GM19372 (cell line): ENCODE measurements at regions not wholly inside any gene's neighbourhood (a gene's known extent, or its start where the extent isn't known, plus 50 kb on each side); places are given as distances from the start of the nearest gene placed in this dataset.
"Not testable (repeated sequence)": the region's sequence is repeated elsewhere in the genome, so short reads cannot be mapped to it uniquely, and the experiment has no call there.

Experiments used
- ATAC-seq: cut with Tn5 transposase; IDR thresholded peaks from one replicate; pipeline ENCODE4 v1.9.1; 2021; ENCODE audit warnings: mild to moderate bottlenecking, low read depth, moderate library complexity; ENCODE audit not compliant: unreplicated experiment

DNA sequence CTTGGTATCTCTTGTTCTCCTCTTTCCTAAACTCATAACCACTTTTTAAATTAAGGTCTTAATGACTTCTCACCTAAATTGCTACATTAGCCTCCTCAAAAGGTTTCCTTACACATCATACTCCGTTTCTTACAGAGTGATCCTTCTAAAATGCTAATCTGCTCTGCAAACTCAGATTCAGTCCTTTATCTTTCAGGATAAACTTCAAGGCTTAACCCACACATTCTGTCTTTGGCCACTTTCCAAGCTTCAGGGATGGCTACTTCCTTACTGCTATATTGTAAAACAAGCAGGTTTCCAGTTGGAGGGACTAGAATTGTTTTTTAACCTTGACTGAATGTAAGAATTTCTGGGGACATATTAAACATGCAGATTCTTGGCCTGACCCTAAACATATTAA is 105.5 kb upstream of the CHD1 start:
- ATAC-seq, result no peak

DNA sequence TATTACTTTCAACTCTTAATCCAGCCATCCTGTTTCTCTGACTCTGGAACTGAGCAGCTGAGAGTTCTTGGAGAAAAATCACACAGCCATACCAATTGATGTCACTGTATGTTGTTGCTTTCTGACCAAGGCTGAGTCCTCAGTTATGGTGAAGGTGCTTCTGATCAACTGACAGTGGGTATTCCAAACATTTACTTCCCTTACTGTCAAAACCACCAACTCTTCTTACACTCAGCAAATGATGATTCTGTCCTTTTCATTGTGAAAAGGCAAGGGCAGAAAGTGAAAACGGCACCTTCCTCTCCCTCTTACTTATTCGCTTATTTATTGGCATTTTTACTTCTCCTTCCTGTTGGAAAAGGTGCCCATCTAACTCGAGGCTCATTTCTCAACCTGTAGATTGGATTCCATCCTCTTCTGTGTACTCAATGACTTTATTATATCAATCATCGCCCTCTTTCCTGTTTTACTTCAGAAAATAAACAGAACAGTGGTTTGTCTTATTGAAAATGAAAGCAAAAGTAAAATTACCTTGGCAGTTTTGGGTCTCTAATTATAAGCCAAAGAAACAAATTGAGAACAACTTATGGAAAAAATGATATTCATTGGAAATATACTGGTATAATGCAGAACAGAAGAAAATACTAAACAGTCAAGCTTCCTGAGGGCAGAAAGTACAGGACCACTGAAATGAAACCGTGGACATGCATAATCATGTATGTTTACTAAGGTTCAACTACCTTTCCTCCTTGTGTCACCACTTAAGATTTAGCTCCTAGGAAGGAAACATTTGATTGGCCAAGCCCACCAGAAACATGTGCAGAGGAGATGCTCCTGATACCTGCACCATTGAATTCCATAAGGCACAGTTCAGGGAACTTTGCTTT is 104.5 kb upstream of the CHD1 start:
- ATAC-seq, result peak; percentile 24

DNA sequence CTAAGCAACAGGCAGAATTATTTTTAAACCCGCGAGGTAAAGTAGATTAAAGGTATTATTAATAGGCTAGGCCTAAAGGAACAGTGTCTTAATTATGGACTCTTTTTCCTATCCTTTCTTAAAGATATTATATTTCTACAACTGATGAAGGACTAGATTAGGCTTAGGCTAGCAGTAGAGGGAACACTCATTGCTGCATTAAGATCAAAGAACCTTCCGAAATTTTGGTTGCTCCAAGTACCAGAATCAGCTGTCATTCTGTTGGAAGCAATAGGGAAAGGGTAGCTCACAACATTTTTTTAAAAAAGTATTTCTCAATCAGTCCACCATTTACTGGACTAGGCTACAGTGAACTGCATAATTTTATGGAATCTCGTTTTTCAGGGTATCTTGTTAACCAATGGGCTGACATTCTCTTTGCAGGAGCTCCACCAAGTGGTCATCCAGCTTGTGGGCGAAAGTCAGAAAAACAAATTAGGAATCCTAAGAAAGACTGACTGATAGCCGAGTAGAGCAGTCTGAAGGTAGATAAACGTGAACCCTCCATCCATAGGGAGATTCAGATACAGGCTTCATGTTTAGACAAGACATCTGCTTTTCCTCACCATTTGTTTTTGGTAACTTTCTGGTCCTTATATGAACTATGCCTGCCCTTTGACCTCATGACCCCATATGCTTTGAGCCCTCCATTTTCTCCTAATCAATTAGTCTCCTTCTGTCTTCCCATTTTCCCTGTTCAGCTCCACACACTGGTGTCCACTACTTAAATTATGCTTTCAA is 103.6 kb upstream of the CHD1 start:
- peak; percentile 44 for ATAC-seq

DNA sequence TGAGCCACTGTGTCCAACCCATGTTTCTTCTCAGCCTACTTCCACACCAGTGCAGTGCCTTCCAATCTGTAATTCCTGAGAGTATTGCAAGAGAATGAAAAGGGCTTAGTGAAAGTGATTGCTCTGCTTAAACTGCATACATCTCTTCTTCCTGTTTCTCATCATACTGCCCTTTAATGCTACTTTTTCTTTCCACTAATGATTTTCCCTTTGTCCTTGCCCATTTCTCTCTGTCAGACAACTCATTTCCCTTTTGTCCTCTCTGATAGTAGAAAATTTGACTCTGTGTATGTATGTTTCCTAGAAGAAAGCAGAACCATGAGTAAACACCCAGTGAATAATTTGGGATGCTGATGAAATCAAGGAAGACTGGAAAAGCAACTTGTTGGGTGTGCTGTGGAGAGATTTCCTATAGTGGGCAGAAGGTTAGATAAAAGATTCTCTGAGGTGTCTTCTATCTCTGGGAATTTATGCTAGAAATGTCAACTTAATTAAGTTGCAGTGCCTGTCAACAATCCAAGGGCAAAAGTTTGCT is 102.2 kb upstream of the CHD1 start:
- ATAC-seq, result no peak

DNA sequence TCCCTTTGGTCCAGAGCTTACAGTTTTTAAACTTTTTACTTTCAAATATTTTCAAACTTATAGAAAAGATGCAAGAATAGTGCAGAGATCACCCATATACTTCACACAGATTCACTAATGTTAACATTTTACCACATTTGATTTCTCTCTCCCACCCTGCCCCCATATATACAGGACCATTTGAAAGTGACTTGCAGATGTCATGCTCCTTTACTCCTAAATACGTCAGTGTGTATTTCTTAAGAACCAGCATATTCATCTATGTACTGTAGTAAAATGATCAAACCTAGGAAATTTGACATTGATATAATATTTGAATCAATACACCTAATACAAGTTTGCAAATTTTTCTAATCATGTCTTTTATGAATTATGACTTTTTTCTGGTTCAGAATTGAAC is 100.4 kb upstream of the CHD1 start:
- ATAC-seq, result no peak

DNA sequence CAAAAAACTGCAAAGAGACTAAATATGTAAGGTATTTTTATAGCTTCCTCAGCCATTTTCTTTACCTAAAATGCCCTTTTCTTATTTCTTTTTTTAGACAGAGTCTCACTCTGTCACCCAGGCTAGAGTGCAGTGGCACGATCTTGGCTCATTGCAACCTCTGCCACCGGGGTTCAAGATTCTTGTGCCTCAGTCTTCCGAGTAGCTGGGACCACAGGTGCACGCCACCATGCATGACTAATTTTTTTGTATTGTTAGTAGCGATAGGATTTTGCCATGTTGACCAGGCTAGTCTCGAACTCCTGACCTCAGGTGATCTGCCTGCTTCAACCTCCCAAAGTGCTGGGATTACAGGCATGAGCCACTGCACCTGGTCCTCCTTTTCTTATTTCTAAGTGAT is 99.4 kb upstream of the CHD1 start:
- not testable (repeated sequence) for ATAC-seq

DNA sequence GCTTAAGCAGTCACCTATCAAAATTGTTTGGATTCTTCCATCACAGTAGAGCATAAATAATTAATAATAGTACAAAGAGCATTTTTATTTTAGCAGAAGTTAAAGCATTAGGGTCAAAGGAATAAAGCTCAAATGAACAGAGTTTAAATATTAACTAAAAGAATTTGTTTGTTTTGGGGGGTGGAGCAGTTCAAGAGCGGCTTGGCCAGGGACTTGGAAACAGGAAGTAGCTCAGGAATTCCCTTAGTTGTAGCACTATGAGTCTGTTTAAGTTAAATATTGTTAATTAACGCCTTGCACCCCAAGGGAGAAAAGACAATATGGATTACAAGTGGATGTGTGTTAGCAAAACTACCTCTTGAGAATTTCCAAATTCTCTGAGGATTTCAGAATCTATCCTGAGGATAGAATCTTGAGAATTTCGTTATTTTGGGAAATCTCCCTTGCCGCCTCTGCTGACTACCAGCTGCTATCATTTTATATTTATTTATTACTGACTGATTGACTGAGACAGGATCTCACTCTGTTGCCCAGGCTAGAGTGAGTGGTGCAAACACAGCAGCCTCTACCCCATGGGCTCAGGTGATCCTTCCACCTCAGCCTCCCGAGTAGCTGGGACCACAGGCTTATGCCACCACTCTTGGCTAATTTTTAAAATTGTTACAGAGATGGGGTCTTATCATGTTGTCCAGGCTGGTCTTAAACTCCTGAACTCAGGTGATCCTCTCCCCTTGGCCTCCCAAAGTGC is 96.7 kb upstream of the CHD1 start:
- ATAC-seq, result no peak

DNA sequence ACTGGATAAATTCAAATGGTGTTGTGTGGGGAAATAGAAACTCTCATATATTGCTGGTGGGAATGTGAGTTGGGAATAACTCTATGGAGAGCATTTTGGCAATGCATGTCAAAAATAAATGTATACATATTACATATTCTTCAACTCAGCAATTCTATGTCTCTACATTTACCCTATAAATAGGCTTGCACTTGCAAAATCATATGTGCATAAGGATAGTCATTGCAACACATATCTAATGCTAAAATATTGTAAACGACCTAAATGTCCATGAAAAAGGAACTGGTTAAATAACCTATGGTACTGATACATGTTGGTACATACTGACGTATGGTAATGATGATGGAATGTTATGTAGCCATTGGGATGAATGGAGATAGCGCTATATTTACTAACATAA is 94.5 kb upstream of the CHD1 start:
- ATAC-seq, result no peak

DNA sequence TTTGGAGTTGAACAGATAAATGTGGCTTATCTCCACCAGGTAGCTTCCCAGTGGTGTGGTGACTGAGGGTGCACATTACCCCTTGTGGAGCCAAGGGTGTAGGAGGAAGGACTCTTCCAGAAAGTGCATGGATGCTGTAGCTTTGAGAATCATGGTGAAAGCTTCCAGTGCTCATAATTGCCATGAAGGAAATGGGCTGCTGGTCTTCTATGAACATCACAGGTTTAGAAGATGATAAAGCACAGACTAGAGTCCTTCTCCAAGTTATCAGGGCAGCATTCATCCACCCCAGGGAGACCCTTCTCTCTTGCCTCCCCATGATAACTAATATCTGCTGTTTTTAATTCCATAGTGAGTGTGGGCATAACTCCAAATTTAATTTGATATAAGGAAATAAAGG is 93.4 kb upstream of the CHD1 start:
- ATAC-seq, result no peak

DNA sequence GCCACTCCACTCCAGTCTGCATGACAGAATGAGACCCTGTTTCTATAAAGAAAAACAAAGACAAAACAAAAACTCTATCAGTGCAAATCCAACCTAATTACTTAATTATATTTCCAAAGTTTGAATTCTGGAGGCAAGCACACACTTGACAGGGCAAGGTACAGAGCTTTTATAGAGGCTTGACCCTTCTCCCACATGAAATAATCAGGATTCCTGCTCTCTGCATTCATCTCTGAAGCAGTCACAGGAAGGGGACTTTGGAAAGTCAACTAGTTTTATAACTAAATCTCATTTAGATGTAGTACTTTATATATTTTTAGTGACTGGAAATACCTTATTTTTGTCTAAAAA is 91.9 kb upstream of the CHD1 start:
- ATAC-seq, result no peak

DNA sequence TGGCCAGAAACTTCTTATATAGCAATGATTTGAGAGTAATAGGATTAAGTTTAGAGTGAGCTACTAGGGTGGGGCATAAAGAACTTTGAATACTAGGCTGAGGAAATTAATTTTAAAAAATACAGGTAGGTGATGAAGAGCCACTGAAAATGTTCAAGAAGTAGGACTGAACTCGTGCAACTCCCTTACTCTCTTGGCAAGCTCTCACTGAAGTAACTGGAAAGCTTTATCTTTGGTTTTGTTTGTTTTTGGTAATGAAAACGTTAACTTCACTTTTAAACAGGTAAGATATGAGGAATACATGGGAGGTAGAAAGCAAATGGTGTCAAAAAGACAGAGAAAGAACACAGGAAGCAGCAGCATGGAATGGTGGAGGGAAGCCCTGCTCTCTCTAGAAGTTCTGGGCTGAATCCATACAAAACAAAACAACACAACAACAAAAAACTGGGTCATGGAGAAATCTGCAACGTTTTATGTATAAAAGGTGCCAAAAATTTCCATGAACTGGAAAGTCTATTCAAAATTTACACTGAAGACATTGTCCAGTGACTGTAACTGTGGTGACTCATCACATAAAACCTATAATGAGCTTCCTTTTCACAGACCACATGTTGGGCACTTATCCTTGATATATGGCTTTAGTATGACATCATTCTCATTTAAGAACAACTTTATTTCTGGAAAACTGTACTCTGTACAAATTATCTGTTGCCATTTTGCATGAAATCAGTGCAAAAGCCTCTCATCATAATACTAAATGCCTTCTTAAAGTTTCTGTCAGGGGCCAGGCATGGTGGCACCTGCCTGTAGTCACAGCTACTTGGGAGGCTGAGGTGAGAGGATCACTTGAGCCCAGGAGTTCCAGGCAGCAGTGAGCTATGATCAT is 91.2 kb upstream of the CHD1 start:
- no peak for ATAC-seq

DNA sequence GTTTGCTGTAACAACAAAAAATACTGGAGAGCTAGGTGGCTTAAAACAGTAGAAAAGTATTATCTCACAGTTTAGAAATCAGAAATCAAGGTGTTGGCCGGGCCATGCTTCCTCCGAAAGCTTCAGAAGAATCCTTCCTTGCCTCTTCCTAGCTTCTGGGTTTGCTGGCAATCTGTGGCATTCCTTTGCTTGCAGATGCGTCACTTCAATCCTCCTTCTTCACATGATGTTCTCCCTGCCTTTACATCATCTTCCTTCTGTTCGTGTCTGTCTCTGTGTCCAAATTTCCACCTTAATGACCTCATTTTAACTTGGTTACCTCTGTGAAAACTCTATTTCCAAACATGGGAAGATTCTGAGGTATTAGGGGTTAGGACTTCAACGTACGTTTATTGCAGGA is 90.4 kb upstream of the CHD1 start:
- no peak for ATAC-seq

DNA sequence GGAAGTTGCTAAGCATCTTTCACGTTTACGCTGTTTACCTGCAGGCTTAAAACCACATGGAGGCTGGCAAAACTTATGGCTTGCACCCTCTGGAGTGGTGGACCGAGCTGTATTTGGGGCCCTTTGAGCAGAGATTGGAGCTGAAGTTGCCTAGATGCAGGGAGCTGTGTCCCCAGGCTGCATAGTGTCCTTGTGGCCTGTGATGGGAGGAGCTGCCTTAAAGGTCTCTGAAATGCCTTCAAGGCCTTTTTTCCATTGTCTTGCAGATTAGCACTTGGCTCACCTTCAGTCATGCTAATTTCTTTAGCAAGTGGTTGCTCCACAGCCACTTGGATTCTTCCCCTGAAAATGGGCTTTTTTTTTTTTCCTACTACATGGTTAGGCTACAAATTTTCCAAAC is 81.5 kb upstream of the CHD1 start:
- no peak for ATAC-seq

DNA sequence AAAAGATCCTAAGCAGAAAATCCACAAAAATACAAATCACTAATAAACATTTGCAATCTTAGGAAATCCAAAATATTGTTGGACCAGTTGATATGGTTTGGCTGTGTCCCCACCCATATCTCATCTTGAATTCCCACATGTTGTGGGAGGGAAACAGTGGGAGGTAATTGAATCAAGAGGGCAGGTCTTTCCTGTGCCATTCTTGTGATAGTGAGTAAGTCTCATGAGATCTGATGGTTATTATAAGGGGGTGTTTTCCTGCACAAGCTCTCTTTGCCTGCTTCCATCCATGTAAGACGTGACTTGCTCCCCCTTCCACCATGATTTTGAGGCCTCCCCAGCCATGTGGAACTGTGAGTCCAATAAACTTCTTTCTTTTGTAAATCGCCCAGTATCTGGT is 79.2 kb upstream of the CHD1 start:
- ATAC-seq, result not testable (repeated sequence)

DNA sequence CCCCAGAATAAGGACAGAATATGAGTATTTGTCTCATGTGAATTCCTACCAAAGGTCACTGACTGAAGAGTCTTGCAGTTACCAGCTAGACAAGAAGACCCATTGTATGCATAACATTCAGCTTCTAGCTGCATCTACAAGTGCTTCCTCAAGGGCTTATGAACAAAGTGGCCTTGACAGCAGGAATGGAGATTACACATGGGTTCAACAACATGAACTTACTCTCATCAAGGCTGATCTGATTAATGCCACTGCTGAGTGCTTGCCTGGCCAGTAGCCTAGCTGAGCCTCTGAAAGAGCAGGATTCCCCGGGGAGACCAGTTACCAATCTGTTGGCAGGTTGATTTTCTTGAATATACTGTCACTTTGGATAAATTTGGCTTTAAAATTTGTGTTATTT is 76.7 kb upstream of the CHD1 start:
- ATAC-seq, result no peak

DNA sequence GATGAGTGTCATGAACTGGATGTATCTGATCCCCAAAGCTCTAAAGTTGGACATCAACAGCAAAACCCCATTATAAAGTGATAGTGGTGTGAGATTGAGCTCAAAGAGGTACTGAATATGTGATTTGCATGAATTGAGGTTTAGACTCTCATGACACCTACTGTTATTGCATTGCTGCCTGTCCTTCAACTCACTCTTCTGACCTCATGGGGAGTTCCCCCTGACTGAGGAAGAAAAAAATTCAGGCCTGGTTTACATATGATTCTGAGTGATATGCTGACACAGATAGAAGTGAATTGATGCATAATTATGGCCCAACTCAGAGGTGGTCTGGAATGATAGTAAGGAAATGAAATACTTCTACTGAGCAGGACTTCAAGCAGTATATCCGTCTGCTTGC is 76.2 kb upstream of the CHD1 start:
- peak; percentile 99 for ATAC-seq

DNA sequence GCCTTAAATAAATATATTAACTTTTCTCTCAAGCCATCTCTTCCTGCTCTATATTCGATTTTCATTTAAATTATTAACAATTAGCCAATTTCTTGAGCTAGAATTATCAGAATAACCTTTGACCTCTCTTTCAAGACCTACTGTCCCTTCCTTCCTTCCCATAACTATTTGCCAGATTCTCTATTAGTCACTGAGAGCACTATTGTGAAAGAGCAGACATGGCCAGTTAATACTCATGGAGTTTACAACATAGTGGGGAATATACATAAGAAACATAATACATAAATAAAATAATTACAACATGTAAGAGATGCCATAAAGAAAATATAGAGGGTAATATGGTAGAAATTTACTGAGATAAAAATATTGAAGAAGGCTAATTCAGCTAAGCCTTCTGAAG is 72.1 kb upstream of the CHD1 start:
- ATAC-seq, result no peak

DNA sequence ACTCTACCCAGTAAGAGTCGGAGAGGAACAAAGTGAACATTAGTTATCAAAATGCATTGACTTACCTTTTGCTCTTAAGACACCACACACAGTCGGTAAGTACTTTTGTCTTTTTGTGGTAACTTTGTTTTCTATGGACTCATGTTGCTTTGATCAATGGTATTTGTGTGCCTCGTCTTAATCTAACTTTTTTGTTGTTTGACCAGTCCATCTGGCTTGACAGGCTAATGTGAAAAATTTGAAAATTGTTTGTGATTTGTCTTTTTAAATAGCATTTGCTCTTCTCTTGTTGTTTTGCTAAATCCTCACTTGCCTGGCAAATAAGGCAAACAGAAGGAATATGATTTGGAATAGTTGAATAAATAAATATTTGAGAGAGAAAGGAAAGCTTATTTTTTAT is 71.4 kb upstream of the CHD1 start:
- no peak for ATAC-seq

DNA sequence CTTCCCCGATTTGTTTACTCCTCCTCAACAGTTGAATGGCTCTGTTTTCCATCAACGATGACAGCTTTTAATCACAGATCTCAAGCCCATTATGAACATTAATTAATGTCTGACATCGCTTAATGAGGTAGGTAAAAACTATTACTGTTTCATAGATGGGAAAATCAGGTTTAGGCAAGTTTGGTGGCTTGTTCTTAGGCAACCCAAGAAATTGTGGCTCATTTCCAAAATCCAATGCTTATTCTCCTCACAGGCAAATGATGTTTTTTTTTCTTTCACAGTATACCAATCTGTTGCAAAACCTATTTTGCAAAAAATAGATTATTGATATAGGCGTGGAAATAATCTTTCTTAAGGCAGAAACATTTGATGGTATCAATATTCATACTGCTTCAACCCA is 70.8 kb upstream of the CHD1 start:
- no peak for ATAC-seq

DNA sequence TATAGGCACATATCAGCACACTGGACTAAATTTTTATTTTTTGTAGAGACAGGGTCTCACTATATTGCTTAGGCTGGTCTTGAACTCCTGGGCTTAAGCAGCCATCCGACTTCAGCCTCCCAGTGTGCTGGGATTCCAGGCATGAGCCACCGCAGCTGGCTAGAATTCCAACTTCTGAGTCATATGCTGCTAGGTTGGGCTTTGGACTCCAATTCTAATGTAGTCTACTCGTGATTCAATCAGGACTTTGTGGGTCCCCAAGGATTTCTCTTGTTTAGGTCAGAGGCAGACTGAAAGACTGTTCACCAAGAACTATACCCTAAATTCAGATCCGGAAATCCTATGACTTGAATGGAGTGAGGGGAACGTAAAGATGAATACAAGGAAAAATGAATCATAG is 68.2 kb upstream of the CHD1 start:
- no peak for ATAC-seq
